Hypothalamus (tissue), 51 donors: ENCODE measurements at regions not wholly inside any gene's neighbourhood (a gene's known extent, or its start where the extent isn't known, plus 50 kb on each side); places are given as distances from the start of the nearest gene placed in this dataset.
"Not testable (repeated sequence)": the region's sequence is repeated elsewhere in the genome, so short reads cannot be mapped to it uniquely, and the experiment has no call there.

Experiments used
- DNase-seq, 51 donors: peaks; one replicate each; lab custom pipeline; 2025; lab: John Stamatoyannopoulos, UW

- no peak for DNase-seq
Observed at GRCh38 chr2:228447266-228447915, 265.9 kb upstream of the SPHKAP start.

GRCh38 chr2:228446734-228447133 lies 265.2 kb upstream of the SPHKAP start:
- peak in 20 of 51 donors; percentile 1 to 41 (median 8) for DNase-seq

- no peak for DNase-seq
Observed at GRCh38 chr2:228444161-228444560, 262.7 kb upstream of the SPHKAP start.

GRCh38 chr2:228433721-228434120 lies 252.2 kb upstream of the SPHKAP start:
- DNase-seq = no peak

GRCh38 chr2:228432116-228432515 lies 250.6 kb upstream of the SPHKAP start:
- no peak for DNase-seq

GRCh38 chr2:228430986-228431385 lies 249.5 kb upstream of the SPHKAP start:
- DNase-seq = no peak

- DNase-seq = no peak
Observed at GRCh38 chr2:228426502-228427216, 245.2 kb upstream of the SPHKAP start.

GRCh38 chr2:228425411-228426060 lies 244.0 kb upstream of the SPHKAP start:
- not testable (repeated sequence) for DNase-seq

GRCh38 chr2:228417956-228418355 lies 236.5 kb upstream of the SPHKAP start:
- DNase-seq = no peak

GRCh38 chr2:228417526-228417925 lies 236.0 kb upstream of the SPHKAP start:
- DNase-seq = no peak

- no peak for DNase-seq
Observed at GRCh38 chr2:228410061-228410460, 228.6 kb upstream of the SPHKAP start.

- DNase-seq = no peak
Observed at GRCh38 chr2:228409493-228409892, 228.0 kb upstream of the SPHKAP start.

GRCh38 chr2:228408529-228409227 lies 227.2 kb upstream of the SPHKAP start:
- no peak for DNase-seq

- peak in 1 of 51 donors; percentile 0 for DNase-seq
Observed at GRCh38 chr2:228407821-228408220, 226.3 kb upstream of the SPHKAP start.

- no peak for DNase-seq
Observed at GRCh38 chr2:228401065-228401912, 219.8 kb upstream of the SPHKAP start.

- DNase-seq = no peak
Observed at GRCh38 chr2:228387776-228388175, 206.3 kb upstream of the SPHKAP start.

- no peak for DNase-seq
Observed at GRCh38 chr2:228378696-228379425, 197.4 kb upstream of the SPHKAP start.

- DNase-seq = no peak
Observed at GRCh38 chr2:228378233-228378632, 196.7 kb upstream of the SPHKAP start.

GRCh38 chr2:228377533-228377932 lies 196.0 kb upstream of the SPHKAP start:
- DNase-seq = no peak

GRCh38 chr2:228374741-228375140 lies 193.3 kb upstream of the SPHKAP start:
- DNase-seq = no peak
